Liver (tissue), 3 donors: ENCODE measurements at regions not wholly inside any gene's neighbourhood (a gene's known extent, or its start where the extent isn't known, plus 50 kb on each side); places are given as distances from the start of the nearest gene placed in this dataset.

Source experiments
- CTCF ChIP-seq: fragments of 150-350 bp; IDR thresholded peaks from 2 replicates; pipeline ENCODE4 v1.5.1; 2017; ENCODE audit warnings: improper control_type of control experiment, low read depth, low read length; ENCODE audit not compliant: missing input control
- HNF4G ChIP-seq: IDR thresholded peaks from 2 replicates; pipeline ENCODE4 v1.6.1; 2016; ENCODE audit warnings: antibody characterized with exemption
- MAX ChIP-seq: IDR thresholded peaks from 2 replicates; pipeline ENCODE4 v1.6.1; 2016; ENCODE audit warnings: antibody characterized with exemption
- RAD21 ChIP-seq, 2 donors: IDR thresholded peaks; 2 replicates each; pipeline ENCODE4 v1.6.1; 2016; ENCODE audit warnings: antibody characterized with exemption in 2 of 2, mild to moderate bottlenecking in 2 of 2
- SP1 ChIP-seq: IDR thresholded peaks from 2 replicates; pipeline ENCODE4 v1.6.1; 2018; ENCODE audit warnings: antibody characterized with exemption, mild to moderate bottlenecking
- TAF1 ChIP-seq: conservative IDR thresholded peaks from 2 replicates; pipeline ENCODE4 v1.6.1; 2016; ENCODE audit warnings: antibody characterized with exemption, mild to moderate bottlenecking
- donor health status: healthy.
- donor health status: healthy.

- TF ChIP-seq CTCF (peak; percentile 5), TAF1 (no peak), MAX (no peak), SP1 (no peak), RAD21 (IDR thresholded peaks at IDR 0.05) (peak in 1 of 2 donors; percentile 31), HNF4G (no peak)
These were observed 689.7 kb downstream of the TBC1D22A start for GRCh38 chr22:47452184-47452583.
